ENCODE measurements at regions not wholly inside any gene's neighbourhood (a gene's known extent, or its start where the extent isn't known, plus 50 kb on each side); places are given as distances from the start of the nearest gene placed in this dataset.

DNA sequence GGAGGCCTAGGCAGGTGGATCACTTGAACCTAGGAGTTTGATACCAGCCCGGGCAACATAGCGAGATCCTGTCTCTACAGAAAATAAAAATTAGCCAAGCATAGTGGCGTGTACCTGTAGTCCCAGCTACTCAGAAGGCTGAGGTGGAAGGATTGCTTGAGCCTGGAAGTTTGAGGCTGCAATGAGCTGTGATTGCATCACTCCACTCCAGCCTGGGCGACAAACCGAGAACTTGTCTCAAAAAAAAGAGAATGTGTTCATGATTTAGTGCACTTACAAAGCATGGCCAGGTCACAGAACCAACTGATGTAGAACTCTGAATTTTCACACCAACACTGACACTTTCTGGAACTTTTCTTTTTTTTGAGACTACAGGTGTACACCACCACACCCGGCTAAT is 182.7 kb downstream of the ZFP64 start:
- TF ChIP-seq EZH2 (IDR thresholded peaks at IDR 0.05), result no peak
- TF ChIP-seq POLR2AphosphoS5 (IDR thresholded peaks at IDR 0.05; ENCODE audit: borderline replicate concordance, low read depth, low read length), result no peak
